ENCODE measurements at regions not wholly inside any gene's neighbourhood (a gene's known extent, or its start where the extent isn't known, plus 50 kb on each side); places are given as distances from the start of the nearest gene placed in this dataset.

GRCh38 chr11:39374963-39375698 is 2084.3 kb downstream of the LRRC4C start:
- no peaks in the 10 kb centered on the region for H3K9me3 ChIP-seq
- H3K36me3 ChIP-seq: no peaks in the 10 kb centered on the region
- DNase-seq (no peak), ATAC-seq (no peak)
- no peaks in the 10 kb centered on the region for H3K4me1 ChIP-seq
- no peak overlapping the region for H3K4me3 ChIP-seq
- H3K27me3 ChIP-seq (ENCODE audit: low read depth): no peaks in the 10 kb centered on the region
- no peak overlapping the region for H3K27ac ChIP-seq
- intact Hi-C loops (cut with DNase I): no loop called here
- TF ChIP-seq CTCF (IDR thresholded peaks at IDR 0.05): peak; percentile 67

- Histone ChIP-seq H3K4me1 (no peaks in the 10 kb centered on the region), H3K36me3 (no peaks in the 10 kb centered on the region), H3K27ac (no peak overlapping the region), H3K9me3 (no peaks in the 10 kb centered on the region), H3K27me3 (ENCODE audit: low read depth) (no peaks in the 10 kb centered on the region), H3K4me3 (no peak overlapping the region)
- intact Hi-C loops (cut with DNase I): no loop called here
- no peak for TF ChIP-seq CTCF (IDR thresholded peaks at IDR 0.05)
- DNase-seq: no peak
- no peak for ATAC-seq
These were observed 2091.9 kb downstream of the LRRC4C start for GRCh38 chr11:39367534-39367933.

- H3K9me3 ChIP-seq: no peaks in the 10 kb centered on the region
- no peaks in the 10 kb centered on the region for H3K27me3 ChIP-seq (ENCODE audit: low read depth)
- no peak overlapping the region for H3K27ac ChIP-seq
- no peaks in the 10 kb centered on the region for H3K36me3 ChIP-seq
- no peak for DNase-seq
- no peak overlapping the region for H3K4me3 ChIP-seq
- ATAC-seq: no peak
- TF ChIP-seq CTCF (IDR thresholded peaks at IDR 0.05): no peak
- intact Hi-C loops (cut with DNase I): no loop called here
- H3K4me1 ChIP-seq: no peaks in the 10 kb centered on the region
These were observed 2093.5 kb downstream of the LRRC4C start for GRCh38 chr11:39365809-39366436.

GRCh38 chr11:39363571-39363970 is 2095.9 kb downstream of the LRRC4C start:
- Histone ChIP-seq H3K27ac (no peak overlapping the region), H3K9me3 (no peaks in the 10 kb centered on the region), H3K36me3 (no peaks in the 10 kb centered on the region), H3K4me3 (no peak overlapping the region), H3K27me3 (ENCODE audit: low read depth) (no peaks in the 10 kb centered on the region), H3K4me1 (no peaks in the 10 kb centered on the region)
- no peak for TF ChIP-seq CTCF (IDR thresholded peaks at IDR 0.05)
- intact Hi-C loops (cut with DNase I): no loop called here
- DNase-seq (no peak), ATAC-seq (no peak)

- ATAC-seq (no peak), DNase-seq (no peak)
- no peaks in the 10 kb centered on the region for H3K9me3 ChIP-seq
- H3K27ac ChIP-seq: no peak overlapping the region
- H3K36me3 ChIP-seq: no peaks in the 10 kb centered on the region
- no peaks in the 10 kb centered on the region for H3K27me3 ChIP-seq (ENCODE audit: low read depth)
- no peak for TF ChIP-seq CTCF (IDR thresholded peaks at IDR 0.05)
- intact Hi-C loops (cut with DNase I): no loop called here
- H3K4me3 ChIP-seq: no peak overlapping the region
- H3K4me1 ChIP-seq: no peaks in the 10 kb centered on the region
These were observed 2097.9 kb downstream of the LRRC4C start for GRCh38 chr11:39361557-39361956.
